HCT116 (cell line): ENCODE measurements at regions not wholly inside any gene's neighbourhood (a gene's known extent, or its start where the extent isn't known, plus 50 kb on each side); places are given as distances from the start of the nearest gene placed in this dataset.

Experiments
- ATAC-seq: fragments of 200-7000 bp; cut with Tn5 transposase; 2 replicates; pipeline ENCODE4 v1.9.1; 2020; ENCODE audit warnings: mild to moderate bottlenecking, moderate library complexity
- BruUV-seq: library from RNA; stranded (reverse); fragments of 400-500 nt; replicated peaks from 2 replicates; lab custom pipeline; 2021; lab: Mats Ljungman, UMichigan
- CTCF ChIA-PET: fragments of 300-600 bp; sonication (Branson Sonifier 250); formaldehyde crosslinking; loops from one replicate; lab custom pipeline; 2021; ENCODE audit warnings: antibody characterized with exemption; lab: Charles Lee
- POLR2A ChIA-PET: fragments of 300-600, 350-600 bp; sonication (Branson Sonifier 250); formaldehyde crosslinking; loops from one replicate; lab custom pipeline; 2021; ENCODE audit warnings: antibody characterized with exemption; lab: Charles Lee
- RAD21 ChIA-PET, 2 experiments: fragments of 300-600 bp; sonication (Branson Sonifier 250); formaldehyde crosslinking; loops; one replicate each; lab custom pipeline; 2023; ENCODE audit warnings: low total read pairs in 2 of 2; ENCODE audit not compliant: uncharacterized antibody in 2 of 2, unreplicated experiment in 2 of 2, low non-redundant PET in 1 of 2; lab: Charles Lee
- DNase-seq: peaks from one replicate; pipeline ENCODE4 v3.0.0-alpha.2; 2010; ENCODE audit warnings: low read depth, low spot score
- H2AFZ ChIP-seq: fragments of 200-600 bp; shearing (Covaris generic), sonication (generic); 2 replicates; pipeline ENCODE4 v1.6.1; 2017; ENCODE audit warnings: low read depth, mixed run types, mixed read lengths, antibody characterized with exemption, low read length; ENCODE audit not compliant: poor library complexity, severe bottlenecking
- H3K27ac ChIP-seq: 2 replicates; pipeline ENCODE4 v1.5.1; 2012; ENCODE audit warnings: low read depth, low read length
- H3K27me3 ChIP-seq: fragments of 200-600 bp; sonication (generic); 2 replicates; pipeline ENCODE4 v1.6.1; 2016; ENCODE audit warnings: mixed run types, low read length, mixed read lengths; ENCODE audit not compliant: insufficient read depth
- H3K36me3 ChIP-seq, 2 experiments: fragments of 200-500 bp in 1 of 2; fragments of 200-600 bp in 1 of 2; sonication (Bioruptor generic) in 1 of 2; sonication (generic) in 1 of 2; 2 replicates each; pipeline versions ENCODE4 v1.5.1 to v1.6.1; 2014 to 2016; ENCODE audit warnings: low read length in 2 of 2, inconsistent platforms in 1 of 2, mixed read lengths in 1 of 2, mixed run types in 1 of 2; ENCODE audit not compliant: insufficient read depth in 2 of 2, control insufficient read depth in 1 of 2
- H3K4me1 ChIP-seq, 2 experiments: fragments of 200-600 bp in 1 of 2; sonication (generic) in 1 of 2; 2 replicates each; pipeline versions ENCODE4 v1.5.1 to v1.6.1; 2012 to 2017; ENCODE audit warnings: low read length in 2 of 2, inconsistent platforms in 1 of 2, mild to moderate bottlenecking in 1 of 2, mixed read lengths in 1 of 2, mixed run types in 1 of 2, moderate library complexity in 1 of 2; ENCODE audit not compliant: insufficient read depth in 2 of 2, control insufficient read depth in 1 of 2
- H3K4me2 ChIP-seq: fragments of 200-600 bp; sonication (generic); 2 replicates; pipeline ENCODE4 v1.6.1; 2017; ENCODE audit warnings: mixed run types, low read length, mixed read lengths
- H3K4me3 ChIP-seq, 2 experiments: fragments of 200-600 bp in 1 of 2; sonication (generic) in 1 of 2; replicated peaks in 1 of 2; 2 replicates each; pipeline ENCODE4 v1.5.1; 2011 to 2016; ENCODE audit warnings: low read length in 2 of 2, control low read depth in 1 of 2, low read depth in 1 of 2, mild to moderate bottlenecking in 1 of 2, mixed read lengths in 1 of 2, mixed run types in 1 of 2
- H3K79me2 ChIP-seq: fragments of 200-600 bp; sonication (generic); 2 replicates; pipeline ENCODE4 v1.6.1; 2017; ENCODE audit warnings: mild to moderate bottlenecking, mixed run types, low read length, moderate library complexity, mixed read lengths; ENCODE audit not compliant: insufficient read depth
- H3K9ac ChIP-seq: fragments of 200-600 bp; sonication (generic); 2 replicates; pipeline ENCODE4 v1.6.1; 2016; ENCODE audit warnings: low read length, mixed read lengths
- H3K9me2 ChIP-seq: fragments of 200-600 bp; sonication (generic), shearing (Covaris generic); 2 replicates; pipeline ENCODE4 v1.6.1; 2017; ENCODE audit warnings: mixed run types, mild to moderate bottlenecking, moderate library complexity; ENCODE audit not compliant: insufficient read depth
- H3K9me3 ChIP-seq, 2 experiments: fragments of 200-500 bp in 1 of 2; fragments of 200-600 bp in 1 of 2; sonication (Bioruptor generic) in 1 of 2; sonication (generic) in 1 of 2; 2 replicates each; pipeline ENCODE4 v1.6.1; 2014 to 2017; ENCODE audit warnings: low read length in 2 of 2, mixed read lengths in 2 of 2, inconsistent platforms in 1 of 2, low read depth in 1 of 2, mild to moderate bottlenecking in 1 of 2, mixed run types in 1 of 2, moderate library complexity in 1 of 2; ENCODE audit not compliant: control insufficient read depth in 1 of 2, insufficient read depth in 1 of 2
- H4K20me1 ChIP-seq: fragments of 200-600 bp; sonication (generic), shearing (Covaris generic); 2 replicates; pipeline ENCODE4 v1.6.1; 2017; ENCODE audit warnings: mixed run types, mild to moderate bottlenecking, moderate library complexity; ENCODE audit not compliant: insufficient read depth
- ATF3 ChIP-seq: IDR thresholded peaks from 2 replicates; pipeline ENCODE4 v1.6.1; 2012
- CBX3 ChIP-seq: IDR thresholded peaks from 2 replicates; pipeline ENCODE4 v1.6.1; 2012; ENCODE audit warnings: low read depth
- CTCF ChIP-seq, 3 experiments: fragments of 200-600 bp in 1 of 3; sonication (generic) in 1 of 3; IDR thresholded peaks in 2 of 3; conservative IDR thresholded peaks in 1 of 3; 2 replicates each; pipeline ENCODE4 v1.5.1; 2012 to 2017; ENCODE audit warnings: low read depth in 2 of 3, low read length in 2 of 3, antibody characterized with exemption in 1 of 3, borderline replicate concordance in 1 of 3, control low read depth in 1 of 3, mild to moderate bottlenecking in 1 of 3, mixed read lengths in 1 of 3, mixed run types in 1 of 3, moderate library complexity in 1 of 3; ENCODE audit not compliant: insufficient read depth in 1 of 3
- EGR1 ChIP-seq: IDR thresholded peaks from 2 replicates; pipeline ENCODE4 v1.6.1; 2012; ENCODE audit warnings: low read depth
- MAX ChIP-seq: IDR thresholded peaks from 2 replicates; pipeline ENCODE4 v1.6.1; 2012
- POLR2A ChIP-seq: IDR thresholded peaks from 2 replicates; pipeline ENCODE4 v1.7.0; 2011; ENCODE audit warnings: borderline replicate concordance; ENCODE audit not compliant: insufficient read depth, insufficient read length; ENCODE audit errors: extremely low read depth
- POLR2AphosphoS5 ChIP-seq: IDR thresholded peaks from 2 replicates; pipeline ENCODE4 v1.6.1; 2011; ENCODE audit warnings: mild to moderate bottlenecking, low read depth, low read length, moderate library complexity
- RAD21 ChIP-seq: IDR thresholded peaks from 2 replicates; pipeline ENCODE4 v1.6.1; 2012; ENCODE audit warnings: low read depth, mild to moderate bottlenecking
- SIN3A ChIP-seq: IDR thresholded peaks from 2 replicates; pipeline ENCODE4 v1.6.1; 2012; ENCODE audit warnings: low read depth
- SRF ChIP-seq: IDR thresholded peaks from 2 replicates; pipeline ENCODE4 v1.6.1; 2012; ENCODE audit warnings: low read depth
- YY1 ChIP-seq: IDR thresholded peaks from 2 replicates; pipeline ENCODE4 v1.6.1; 2011; ENCODE audit warnings: low read length, low read depth, moderate library complexity, mild to moderate bottlenecking; ENCODE audit not compliant: insufficient replicate concordance; ENCODE audit errors: extremely low read depth
- ZBTB33 ChIP-seq: IDR thresholded peaks from 2 replicates; pipeline ENCODE4 v1.6.1; 2011; ENCODE audit warnings: mild to moderate bottlenecking, low read length, moderate library complexity; ENCODE audit not compliant: insufficient replicate concordance; ENCODE audit errors: extremely low read depth
- intact Hi-C: fragments of 100-400 bp; cut with micrococcal nuclease; formaldehyde crosslinking; loops from 2 replicates; pipeline ENCODE4 v1.10.0; 2022

GRCh38 chr5:135269931-135270421 lies 129.1 kb downstream of the MACROH2A1 start:
- TF ChIP-seq ZBTB33 (no peak), CBX3 (no peak), CTCF (IDR thresholded peaks at IDR 0.05 in 2 of 3, conservative IDR thresholded peaks at IDR 0.05 in 1 of 3; ENCODE audit: borderline replicate concordance in 1 of 3, insufficient read depth in 1 of 3, low read depth in 2 of 3, low read length in 2 of 3) (no peak), RAD21 (no peak), MAX (no peak), EGR1 (no peak), YY1 (no peak), POLR2AphosphoS5 (no peak), ATF3 (no peak), SIN3A (no peak), SRF (no peak), POLR2A (no peak)
- no peaks in the 10 kb centered on the region for H3K79me2 ChIP-seq
- H3K4me3 ChIP-seq: no peak overlapping the region
- H3K9me2 ChIP-seq: no peaks in the 10 kb centered on the region
- H3K4me1 ChIP-seq: no peaks in the 10 kb centered on the region
- no peak for DNase-seq
- H3K4me2 ChIP-seq: no peak overlapping the region
- ChIA-PET POLR2A (no interaction called here), CTCF (no interaction called here), RAD21 (no interaction called here)
- no peak overlapping the region for H2AFZ ChIP-seq
- no peak for ATAC-seq
- H4K20me1 ChIP-seq: no peaks in the 10 kb centered on the region
- no peaks in the 10 kb centered on the region for H3K27me3 ChIP-seq
- H3K36me3 ChIP-seq: no peaks in the 10 kb centered on the region
- BruUV-seq: no TSS peak
- intact Hi-C loops: no loop called here
- no peaks in the 10 kb centered on the region for H3K9me3 ChIP-seq
- no peak overlapping the region for H3K27ac ChIP-seq
- no peak overlapping the region for H3K9ac ChIP-seq
